ENCODE measurements at regions not wholly inside any gene's neighbourhood (a gene's known extent, or its start where the extent isn't known, plus 50 kb on each side); places are given as distances from the start of the nearest gene placed in this dataset.
"Not testable (repeated sequence)": the region's sequence is repeated elsewhere in the genome, so short reads cannot be mapped to it uniquely, and the experiment has no call there.

GRCh38 chr5:50501491-50502228 is 60.6 kb upstream of the EMB start:
- DNase-seq (ENCODE audit: low read depth) = no peak

GRCh38 chr5:50513028-50513457 is 72.0 kb upstream of the EMB start:
- not testable (repeated sequence) for DNase-seq (ENCODE audit: low read depth)

GRCh38 chr5:50521060-50521459 is 80.0 kb upstream of the EMB start:
- not testable (repeated sequence) for DNase-seq (ENCODE audit: low read depth)

GRCh38 chr5:50527514-50528060 is 86.5 kb upstream of the EMB start:
- DNase-seq (ENCODE audit: low read depth) = not testable (repeated sequence)

- no peak for DNase-seq (ENCODE audit: low read depth)
Measured at GRCh38 chr5:50535393-50535792, 94.3 kb upstream of the EMB start.

- DNase-seq (ENCODE audit: low read depth) = not testable (repeated sequence)
Measured at GRCh38 chr5:50537534-50537933, 96.4 kb upstream of the EMB start.

GRCh38 chr5:50547303-50547702 is 106.2 kb upstream of the EMB start:
- no peak for DNase-seq (ENCODE audit: low read depth)

- no peak for DNase-seq (ENCODE audit: low read depth)
Measured at GRCh38 chr5:50550267-50550666, 109.2 kb upstream of the EMB start.

GRCh38 chr5:50550993-50551392 is 109.9 kb upstream of the EMB start:
- DNase-seq (ENCODE audit: low read depth) = no peak

GRCh38 chr5:50553560-50553984 is 112.5 kb upstream of the EMB start:
- DNase-seq (ENCODE audit: low read depth) = no peak

GRCh38 chr5:50558640-50559039 is 107.8 kb upstream of the PARP8 start:
- not testable (repeated sequence) for DNase-seq (ENCODE audit: low read depth)

- no peak for DNase-seq (ENCODE audit: low read depth)
Measured at GRCh38 chr5:50559955-50560354, 106.5 kb upstream of the PARP8 start.

GRCh38 chr5:50562694-50563093 is 103.7 kb upstream of the PARP8 start:
- no peak for DNase-seq (ENCODE audit: low read depth)

- DNase-seq (ENCODE audit: low read depth) = no peak
Measured at GRCh38 chr5:50564079-50564478, 102.4 kb upstream of the PARP8 start.

- no peak for DNase-seq (ENCODE audit: low read depth)
Measured at GRCh38 chr5:50564558-50564957, 101.9 kb upstream of the PARP8 start.

GRCh38 chr5:50574121-50574520 is 92.3 kb upstream of the PARP8 start:
- DNase-seq (ENCODE audit: low read depth) = no peak

GRCh38 chr5:50575740-50576139 is 90.7 kb upstream of the PARP8 start:
- DNase-seq (ENCODE audit: low read depth) = no peak

GRCh38 chr5:50576265-50576664 is 90.2 kb upstream of the PARP8 start:
- DNase-seq (ENCODE audit: low read depth) = no peak

GRCh38 chr5:50576686-50577256 is 89.7 kb upstream of the PARP8 start:
- DNase-seq (ENCODE audit: low read depth) = no peak

- DNase-seq (ENCODE audit: low read depth) = no peak
Measured at GRCh38 chr5:50580506-50580905, 85.9 kb upstream of the PARP8 start.

GRCh38 chr5:50581845-50582244 is 84.6 kb upstream of the PARP8 start:
- DNase-seq (ENCODE audit: low read depth) = not testable (repeated sequence)

GRCh38 chr5:50582699-50583098 is 83.7 kb upstream of the PARP8 start:
- no peak for DNase-seq (ENCODE audit: low read depth)

- no peak for DNase-seq (ENCODE audit: low read depth)
Measured at GRCh38 chr5:50583621-50584020, 82.8 kb upstream of the PARP8 start.

GRCh38 chr5:50588471-50588870 is 78.0 kb upstream of the PARP8 start:
- not testable (repeated sequence) for DNase-seq (ENCODE audit: low read depth)

Data from iris pigment epithelial cell (primary cell).